Sigmoid colon (tissue), 6 donors: ENCODE measurements at regions not wholly inside any gene's neighbourhood (a gene's known extent, or its start where the extent isn't known, plus 50 kb on each side); places are given as distances from the start of the nearest gene placed in this dataset.
"Not testable (repeated sequence)": the region's sequence is repeated elsewhere in the genome, so short reads cannot be mapped to it uniquely, and the experiment has no call there.

Experiments
- DNase-seq: peaks from one replicate; pipeline ENCODE4 v3.0.0-alpha.2; 2019
- H3K27ac ChIP-seq, 4 donors: fragments of 200-600 bp; sonication (generic); one replicate each; pipeline ENCODE4 v1.5.1; 2016 to 2019; ENCODE audit warnings: mild to moderate bottlenecking in 1 of 4
- H3K27me3 ChIP-seq, 3 donors: fragments of 200-600 bp; sonication (generic); one replicate each; pipeline ENCODE4 v1.5.1; 2019; ENCODE audit warnings: mild to moderate bottlenecking in 1 of 3
- H3K36me3 ChIP-seq, 4 donors: fragments of 200-600 bp; sonication (generic); one replicate each; pipeline ENCODE4 v1.5.1; 2016 to 2019
- H3K4me1 ChIP-seq, 4 donors: fragments of 200-600 bp; sonication (generic); one replicate each; pipeline ENCODE4 v1.5.1; 2017 to 2019
- H3K4me3 ChIP-seq, 4 donors: fragments of 200-600 bp; sonication (generic); one replicate each; pipeline ENCODE4 v1.5.1; 2017 to 2019; ENCODE audit warnings: mild to moderate bottlenecking in 2 of 4, moderate library complexity in 1 of 4
- H3K9me3 ChIP-seq, 4 donors: fragments of 200-600 bp in 3 of 4; sonication (generic) in 3 of 4; one replicate each; pipeline versions ENCODE4 v1.5.1 to v1.6.1; 2013 to 2019
- EP300 ChIP-seq, 4 donors: sonication (generic); formaldehyde crosslinking; IDR thresholded peaks; one replicate each; pipeline ENCODE4 v1.6.1; 2017; ENCODE audit warnings: antibody characterized with exemption in 4 of 4
- POLR2A ChIP-seq, 2 donors: fragments of 450-650 bp; IDR thresholded peaks; one replicate each; pipeline ENCODE4 v1.6.1; 2016; ENCODE audit warnings: antibody characterized with exemption in 2 of 2, mild to moderate bottlenecking in 2 of 2, moderate library complexity in 2 of 2
- POLR2AphosphoS5 ChIP-seq, 4 donors: sonication (generic); formaldehyde crosslinking; IDR thresholded peaks; one replicate each; pipeline ENCODE4 v1.6.1; 2017; ENCODE audit warnings: antibody characterized with exemption in 4 of 4
- WGBS, 2 donors: extraction: QIAGEN DNeasy Blood & Tissue Kit; methylation state at CpG; one replicate each; pipeline ENCODE4 v1.1.7; 2013; 5-methylcytosine and 5-hydroxymethylcytosine counted together
- intact Hi-C: fragments of 100-400 bp; cut with DNase I; formaldehyde crosslinking; loops from one replicate; pipeline ENCODE4 v1.15.1; 2023
- TF ChIP-seq, protein P1 (sequence below), 4 experiments: fragments of 450-650 bp in 3 of 4; fragments of 200-600 bp in 1 of 4; IDR thresholded peaks; one replicate each; pipeline ENCODE4 v1.5.1; 2016 to 2019; ENCODE audit warnings: antibody characterized with exemption in 4 of 4, mild to moderate bottlenecking in 3 of 4, moderate library complexity in 2 of 4
- donor health status: healthy with polysubstance abuse.
- donor health status: healthy.

DNA sequence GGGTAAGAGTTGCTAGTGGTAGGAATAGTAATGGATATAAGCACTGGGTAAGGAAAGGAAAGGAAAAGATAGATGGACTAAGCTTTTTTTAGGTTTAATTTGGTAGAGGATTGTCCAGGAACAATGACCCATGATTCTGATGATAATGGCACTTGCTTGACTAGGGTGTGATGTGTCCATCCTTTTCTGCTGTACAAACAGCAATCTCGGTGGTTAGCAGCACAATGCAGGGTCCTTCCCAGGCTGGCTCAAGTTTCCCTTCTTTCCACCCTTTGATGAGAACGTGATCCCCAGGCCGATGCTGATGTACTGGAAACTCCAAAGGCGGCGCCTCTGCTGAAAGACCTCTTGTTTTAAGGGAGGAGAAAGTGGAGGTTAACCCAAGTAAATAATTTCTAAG is 105.3 kb downstream of the TMEM167A start:
- no peaks in the 10 kb centered on the region for H3K4me1 ChIP-seq
- TF ChIP-seq, protein P1, sequence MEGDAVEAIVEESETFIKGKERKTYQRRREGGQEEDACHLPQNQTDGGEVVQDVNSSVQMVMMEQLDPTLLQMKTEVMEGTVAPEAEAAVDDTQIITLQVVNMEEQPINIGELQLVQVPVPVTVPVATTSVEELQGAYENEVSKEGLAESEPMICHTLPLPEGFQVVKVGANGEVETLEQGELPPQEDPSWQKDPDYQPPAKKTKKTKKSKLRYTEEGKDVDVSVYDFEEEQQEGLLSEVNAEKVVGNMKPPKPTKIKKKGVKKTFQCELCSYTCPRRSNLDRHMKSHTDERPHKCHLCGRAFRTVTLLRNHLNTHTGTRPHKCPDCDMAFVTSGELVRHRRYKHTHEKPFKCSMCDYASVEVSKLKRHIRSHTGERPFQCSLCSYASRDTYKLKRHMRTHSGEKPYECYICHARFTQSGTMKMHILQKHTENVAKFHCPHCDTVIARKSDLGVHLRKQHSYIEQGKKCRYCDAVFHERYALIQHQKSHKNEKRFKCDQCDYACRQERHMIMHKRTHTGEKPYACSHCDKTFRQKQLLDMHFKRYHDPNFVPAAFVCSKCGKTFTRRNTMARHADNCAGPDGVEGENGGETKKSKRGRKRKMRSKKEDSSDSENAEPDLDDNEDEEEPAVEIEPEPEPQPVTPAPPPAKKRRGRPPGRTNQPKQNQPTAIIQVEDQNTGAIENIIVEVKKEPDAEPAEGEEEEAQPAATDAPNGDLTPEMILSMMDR (IDR thresholded peaks at IDR 0.05) = no peak
- TF ChIP-seq POLR2AphosphoS5 (IDR thresholded peaks at IDR 0.05) (no peak), EP300 (IDR thresholded peaks at IDR 0.05) (no peak), POLR2A (IDR thresholded peaks at IDR 0.05) (no peak)
- H3K27me3 ChIP-seq = no peaks in the 10 kb centered on the region
- H3K36me3 ChIP-seq = no peaks in the 10 kb centered on the region
- no peak for DNase-seq
- peaks cover 0 to 17% (median 6%) of the 10 kb centered on the region in 4 donors for H3K9me3 ChIP-seq
- WGBS, 2 donors = 91 to 97% methylated on average over 5 of the region's 5 CpGs
- no peak overlapping the region for H3K4me3 ChIP-seq
- no peak overlapping the region for H3K27ac ChIP-seq
- intact Hi-C loops = no loop called here

DNA sequence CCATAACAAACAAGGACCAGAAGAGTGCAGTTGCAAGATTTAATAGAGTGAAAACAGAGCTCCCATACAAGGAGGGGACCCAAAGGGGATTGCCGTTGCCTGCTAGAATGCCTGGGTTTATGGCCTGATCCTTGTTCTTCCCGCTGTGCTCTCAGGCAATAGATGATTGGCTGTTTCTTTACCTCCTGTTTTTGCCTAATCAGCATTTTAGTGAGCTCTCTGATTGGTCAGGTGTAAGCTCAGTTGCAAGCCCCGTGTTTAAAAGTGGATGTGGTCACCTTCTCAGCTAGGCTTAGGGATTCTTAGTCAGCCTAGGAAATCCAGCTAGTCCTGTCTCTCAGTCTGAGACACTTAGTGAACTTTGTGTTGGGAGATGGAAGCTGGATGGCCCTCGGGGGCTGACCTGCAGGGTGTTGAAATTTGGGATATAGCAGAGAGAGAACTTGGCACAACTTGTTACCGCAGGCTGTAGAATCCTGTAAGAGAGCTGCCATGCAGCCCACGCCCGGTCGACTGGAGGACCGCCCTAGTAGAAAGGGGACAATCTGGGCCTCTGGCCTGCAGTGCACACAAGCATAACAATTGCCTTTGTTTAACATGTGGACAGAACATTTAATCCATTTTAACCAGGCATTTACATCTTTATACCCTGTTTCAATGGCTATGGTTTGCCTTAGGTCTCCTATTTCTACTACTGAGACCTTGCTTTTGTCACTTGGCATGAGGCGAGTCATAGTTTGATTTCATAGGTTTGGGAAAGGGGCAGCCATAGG is 106.0 kb downstream of the TMEM167A start:
- H3K36me3 ChIP-seq, intact Hi-C loops, H3K4me1 ChIP-seq, H3K4me3 ChIP-seq, H3K27me3 ChIP-seq, DNase-seq, H3K27ac ChIP-seq: not testable (repeated sequence)
- H3K9me3 ChIP-seq = peaks cover 0 to 17% (median 6%) of the 10 kb centered on the region in 4 donors
- WGBS, 2 donors = 89 to 92% methylated on average over 10 of the region's 10 CpGs

DNA sequence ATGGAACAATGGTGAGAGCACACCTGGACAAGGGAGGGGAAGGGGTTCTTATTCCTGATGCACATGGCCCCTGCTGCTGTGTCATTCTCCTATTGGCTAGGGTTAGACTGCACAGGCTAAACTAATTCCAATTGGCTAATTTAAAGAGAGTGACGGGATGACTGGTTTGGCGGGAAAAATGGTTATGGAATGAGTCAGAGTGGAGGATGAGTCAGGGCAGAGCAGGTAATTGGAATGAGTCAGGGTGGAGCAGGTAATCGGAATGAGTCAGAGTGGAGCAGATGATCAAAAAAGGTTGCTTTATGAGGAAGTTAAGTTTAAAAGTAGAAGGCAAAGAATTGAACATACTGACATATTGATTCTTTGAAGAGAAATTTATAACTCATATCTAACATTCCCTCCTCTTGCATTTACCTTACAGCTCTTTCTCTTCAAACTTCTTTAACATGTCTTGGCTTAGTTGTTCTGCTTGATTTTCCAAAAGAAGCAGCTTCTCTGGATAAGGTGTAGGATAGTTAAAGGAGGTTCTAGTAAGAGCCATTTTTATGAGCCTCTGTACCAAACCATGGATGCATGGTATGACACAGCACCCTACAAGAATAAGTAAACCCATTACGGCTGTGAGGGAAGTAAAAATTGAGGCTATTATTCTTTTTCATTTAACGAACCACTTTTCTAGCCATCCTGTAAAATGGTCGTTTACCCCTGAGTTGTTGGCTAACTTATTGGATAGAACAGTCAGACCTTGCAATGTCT is 107.8 kb downstream of the TMEM167A start:
- H3K4me1 ChIP-seq, H3K4me3 ChIP-seq, H3K9me3 ChIP-seq, H3K27ac ChIP-seq, intact Hi-C loops, DNase-seq, H3K36me3 ChIP-seq, H3K27me3 ChIP-seq: not testable (repeated sequence)
- WGBS, 2 donors = 71 to 84% methylated on average over 6 of the region's 6 CpGs

DNA sequence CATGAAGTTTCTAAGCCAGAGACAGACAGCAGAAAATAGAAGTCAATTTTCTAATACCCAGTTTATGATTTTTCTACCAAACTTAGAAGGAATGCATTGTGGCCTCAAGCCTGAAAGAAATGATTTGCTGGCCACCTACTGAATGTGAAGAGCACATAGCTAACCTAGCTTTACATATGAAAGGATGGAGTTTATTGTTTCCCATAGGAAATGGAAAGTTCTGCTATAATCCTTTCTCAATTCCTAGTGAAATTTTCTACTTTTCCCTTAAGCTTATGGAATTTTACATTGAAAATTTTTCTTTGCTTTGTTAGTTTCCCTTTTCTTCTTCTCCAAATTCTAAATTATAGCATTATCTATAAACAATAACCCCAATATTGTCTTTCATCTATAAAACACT is 110.1 kb downstream of the TMEM167A start:
- DNase-seq = no peak
- peaks cover 0 to 3% (median 0%) of the 10 kb centered on the region in 4 donors for H3K9me3 ChIP-seq
- H3K4me1 ChIP-seq = no peaks in the 10 kb centered on the region
- intact Hi-C loops = no loop called here
- H3K36me3 ChIP-seq = no peaks in the 10 kb centered on the region
- H3K27ac ChIP-seq = no peak overlapping the region
- no peak for TF ChIP-seq POLR2AphosphoS5 (IDR thresholded peaks at IDR 0.05)
- TF ChIP-seq POLR2A (IDR thresholded peaks at IDR 0.05) = no peak
- TF ChIP-seq EP300 (IDR thresholded peaks at IDR 0.05) = no peak
- TF ChIP-seq, protein P1 (IDR thresholded peaks at IDR 0.05) = no peak
- H3K27me3 ChIP-seq = no peaks in the 10 kb centered on the region
- no peak overlapping the region for H3K4me3 ChIP-seq

DNA sequence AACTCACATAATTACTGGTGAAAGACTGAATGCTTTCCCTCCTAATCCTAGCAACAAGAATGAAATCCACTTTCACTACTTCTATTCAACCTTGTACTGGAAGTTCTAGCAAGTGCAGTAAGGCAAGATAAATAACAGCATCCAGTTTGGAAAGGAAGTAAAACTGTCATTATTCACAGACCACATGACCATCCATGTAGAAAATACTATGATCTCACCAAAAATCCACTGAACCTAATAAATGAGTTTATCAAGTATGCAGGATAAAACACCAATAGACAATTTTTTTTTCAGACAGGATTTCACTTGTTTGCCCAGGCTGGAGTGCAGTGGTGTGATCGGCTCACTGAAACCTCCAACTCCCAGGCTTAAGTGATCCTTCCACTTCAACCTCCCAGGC is 117.7 kb downstream of the TMEM167A start:
- Histone ChIP-seq H3K27me3 (no peaks in the 10 kb centered on the region), H3K4me1 (no peaks in the 10 kb centered on the region), H3K27ac (no peak overlapping the region), H3K4me3 (no peak overlapping the region), H3K9me3 (no peaks in the 10 kb centered on the region), H3K36me3 (no peaks in the 10 kb centered on the region)
- WGBS, 2 donors = 92% methylated on average over 1 of the region's 1 CpG
- no peak for DNase-seq
- TF ChIP-seq POLR2A (IDR thresholded peaks at IDR 0.05) (no peak), POLR2AphosphoS5 (IDR thresholded peaks at IDR 0.05) (no peak), EP300 (IDR thresholded peaks at IDR 0.05) (no peak)
- TF ChIP-seq, protein P1 (IDR thresholded peaks at IDR 0.05) = no peak
- intact Hi-C loops = no loop called here
